Left renal pelvis (tissue), 4 donors: ENCODE measurements at regions not wholly inside any gene's neighbourhood (a gene's known extent, or its start where the extent isn't known, plus 50 kb on each side); places are given as distances from the start of the nearest gene placed in this dataset.
A peak's percentile ranks its signal among the peaks of the same experiment; 100 is the strongest.
"Not testable (repeated sequence)": the region's sequence is repeated elsewhere in the genome, so short reads cannot be mapped to it uniquely, and the experiment has no call there.

Source experiments
- DNase-seq, 4 donors: peaks; one replicate each; pipeline ENCODE4 v3.0.0-alpha.2; 2013; ENCODE audit warnings: low read depth in 4 of 4, low spot score in 3 of 4

DNA sequence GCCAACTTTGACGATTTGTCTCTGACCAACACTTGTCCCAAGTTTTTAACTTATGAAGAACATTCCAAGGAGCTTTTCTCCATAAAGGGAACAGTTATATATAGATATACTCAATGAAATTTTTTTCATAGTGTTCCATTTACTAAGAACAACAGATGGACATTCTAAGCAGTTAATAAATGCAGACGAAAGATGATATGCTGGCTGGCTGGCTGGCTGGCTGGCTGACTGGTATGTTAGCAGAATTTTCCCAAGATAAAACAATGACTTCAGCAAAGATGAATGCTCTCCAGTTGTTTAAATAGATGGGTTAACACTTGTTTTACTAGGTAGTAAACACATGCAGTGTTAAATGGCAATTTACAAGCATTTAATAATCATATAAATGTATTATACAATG, 62.2 kb downstream of the SPANXN3 start:
- DNase-seq, result no peak

DNA sequence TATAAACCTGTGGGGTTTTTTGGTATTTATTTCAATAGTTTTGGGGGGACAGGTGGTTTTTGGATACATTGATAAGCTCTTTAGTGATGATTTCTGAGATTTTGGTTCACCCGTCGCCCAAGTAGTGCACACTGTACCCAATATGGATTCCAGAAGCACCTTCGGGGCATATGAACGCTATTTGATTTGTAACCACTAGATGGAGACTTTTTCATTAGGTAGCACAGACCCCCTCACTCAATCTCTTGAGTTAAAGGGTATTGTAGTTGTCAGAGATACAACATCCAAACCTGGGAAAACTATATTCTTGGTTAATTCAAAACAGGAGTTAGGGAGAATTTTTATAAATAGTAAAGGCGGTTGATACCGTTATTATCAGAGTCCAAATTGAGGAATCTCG, 79.8 kb downstream of the SPANXN3 start:
- no peak for DNase-seq

DNA sequence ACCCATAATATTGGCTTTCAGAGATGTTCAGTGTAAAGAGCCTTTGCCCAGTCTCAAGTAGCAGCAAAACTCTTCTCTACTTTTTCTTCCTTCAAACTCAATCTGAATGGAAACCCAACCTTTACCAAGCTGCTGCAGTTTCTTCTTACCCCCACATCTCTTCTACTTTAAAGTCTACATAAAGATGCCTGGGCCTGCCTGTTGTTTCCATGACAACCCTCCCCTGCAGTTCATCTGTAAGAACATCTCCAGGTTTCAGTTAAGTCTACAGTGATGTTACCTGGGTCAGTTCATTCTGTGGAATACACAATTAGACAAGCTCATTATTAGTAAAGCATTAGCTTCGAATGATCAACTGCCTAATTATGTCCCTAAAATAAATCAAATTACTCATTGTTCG, 81.4 kb downstream of the SPANXN3 start:
- DNase-seq, result no peak

DNA sequence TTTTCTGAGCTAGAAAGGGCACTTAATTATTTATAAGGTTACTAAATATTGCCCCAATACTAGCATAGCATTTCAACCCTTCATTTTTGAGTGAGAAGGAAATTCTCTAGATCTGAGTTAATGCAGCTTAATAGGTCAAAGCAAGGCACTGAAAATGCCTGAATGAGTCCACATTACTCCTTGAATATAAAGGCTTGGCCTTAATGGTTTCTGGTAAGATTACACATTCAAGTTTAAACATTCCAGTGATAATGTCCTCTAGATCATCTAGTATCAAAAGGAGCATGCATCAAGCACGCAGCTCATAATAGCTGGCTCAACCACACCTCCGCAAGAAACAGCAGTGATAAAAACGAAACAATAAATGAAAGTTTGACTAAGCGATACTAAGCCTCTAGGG, 87.5 kb downstream of the SPANXN3 start:
- DNase-seq, result no peak

DNA sequence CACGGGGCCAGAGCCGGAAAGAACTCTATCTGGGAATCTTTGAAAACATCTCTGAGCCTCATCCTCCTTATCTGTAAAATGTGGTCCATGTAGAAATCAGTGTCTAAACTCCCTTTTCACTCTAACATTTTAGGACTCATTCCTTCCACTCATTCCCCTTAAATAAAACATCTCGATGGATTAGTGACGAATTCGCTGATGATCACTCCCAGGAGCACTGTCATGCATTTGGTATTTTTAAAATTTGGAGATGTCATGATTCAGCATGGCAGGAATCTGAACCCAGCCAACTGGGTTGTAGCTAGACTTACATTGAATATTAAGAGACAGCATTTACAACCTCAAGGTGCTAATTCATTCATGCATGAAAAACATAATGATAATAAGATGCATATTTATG, 88.1 kb downstream of the SPANXN3 start:
- no peak for DNase-seq

DNA sequence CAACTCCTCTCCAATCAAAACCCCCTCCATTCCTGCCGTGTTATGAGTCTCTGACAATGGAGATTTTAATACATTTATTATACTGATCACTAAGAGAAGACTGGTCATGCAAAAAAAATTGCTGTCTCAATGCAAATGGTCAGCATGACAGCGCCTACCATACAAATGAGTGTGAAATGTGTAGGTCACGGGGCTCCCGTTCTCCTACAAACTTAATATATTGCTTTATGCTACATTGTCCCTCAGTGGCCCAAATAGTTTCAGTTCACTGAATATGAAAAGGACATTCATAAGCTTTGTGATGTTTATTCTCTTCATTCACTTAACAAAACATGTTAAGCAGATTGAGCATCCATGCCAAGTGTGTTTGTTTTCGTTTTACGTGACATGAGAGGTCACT, 116.1 kb downstream of the SPANXN3 start:
- DNase-seq, result no peak

DNA sequence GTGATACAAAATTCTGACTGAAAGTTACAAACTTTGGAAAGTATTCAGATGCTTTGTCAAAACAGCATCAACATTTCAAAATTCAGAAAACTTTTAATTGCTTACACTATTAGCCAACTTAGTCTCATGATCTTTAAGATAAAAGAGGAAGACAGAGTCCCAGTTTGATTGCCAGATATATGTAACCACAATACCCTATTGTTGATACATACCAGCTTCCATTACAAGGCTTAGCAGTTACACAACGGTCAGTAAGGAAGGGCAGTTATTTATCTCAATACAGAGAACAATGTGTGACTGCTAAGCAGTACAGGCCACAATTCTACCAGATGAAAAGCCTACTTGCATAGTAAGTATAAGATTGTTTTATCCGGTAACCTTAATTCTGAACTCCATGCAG, 138.4 kb downstream of the SPANXN3 start:
- DNase-seq, result no peak

DNA sequence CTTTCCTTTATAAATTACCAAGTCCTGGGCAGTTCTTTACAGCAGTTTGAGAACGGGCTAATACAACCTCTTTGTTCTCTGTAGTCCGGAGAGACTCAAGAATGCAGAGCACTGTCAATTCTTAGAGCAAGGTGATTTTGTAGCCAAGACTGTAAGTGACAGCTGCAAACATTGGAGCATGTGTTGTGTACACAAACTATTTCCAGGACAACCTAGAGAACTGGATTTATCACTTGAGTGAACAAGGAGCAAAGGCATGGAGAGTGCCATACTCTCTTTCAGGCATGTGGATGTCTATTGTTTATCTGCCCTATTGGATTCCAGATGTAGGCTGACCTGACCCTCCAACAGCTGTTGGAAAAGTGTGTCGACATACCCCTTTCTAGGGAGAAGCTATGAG, 153.9 kb downstream of the SPANXN3 start:
- no peak for DNase-seq

DNA sequence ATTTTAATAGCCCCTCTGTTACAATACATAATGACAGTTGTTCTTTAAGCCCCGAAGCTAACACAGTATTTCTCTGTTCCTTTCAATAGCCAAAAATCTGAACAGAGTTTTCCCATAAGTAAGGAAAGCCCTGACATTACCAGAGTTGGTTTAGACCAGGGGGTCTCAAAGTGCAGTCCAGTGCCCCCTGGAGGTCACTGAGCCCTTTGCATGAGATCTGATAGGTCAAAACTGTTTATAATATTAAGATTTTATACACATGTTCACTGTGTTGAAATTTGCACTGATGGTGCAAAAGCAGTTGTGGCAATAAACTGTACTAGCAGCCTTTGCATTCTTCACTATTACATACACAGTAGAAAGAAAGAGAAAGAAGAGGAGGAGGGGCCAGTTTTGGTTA, 177.1 kb downstream of the SPANXN3 start:
- DNase-seq, result no peak

DNA sequence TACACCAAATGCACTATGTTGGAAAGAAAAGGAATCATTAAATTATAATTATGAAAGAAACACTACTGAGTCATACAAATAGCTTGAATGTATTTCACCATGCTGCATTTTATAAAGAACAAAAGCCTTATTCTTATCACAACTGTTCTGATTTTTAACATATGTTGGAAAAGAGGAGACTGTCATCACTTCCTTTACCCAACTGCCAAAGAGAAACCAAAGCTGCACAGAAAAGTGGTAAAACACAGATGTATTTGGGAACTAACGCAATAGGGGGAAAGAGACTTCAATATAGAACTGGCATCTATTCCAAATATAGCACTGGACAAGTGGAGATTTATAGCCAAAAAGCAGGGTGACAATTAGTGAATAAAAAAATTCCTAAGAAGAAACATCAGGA, 181.0 kb downstream of the SPANXN3 start:
- no peak for DNase-seq

DNA sequence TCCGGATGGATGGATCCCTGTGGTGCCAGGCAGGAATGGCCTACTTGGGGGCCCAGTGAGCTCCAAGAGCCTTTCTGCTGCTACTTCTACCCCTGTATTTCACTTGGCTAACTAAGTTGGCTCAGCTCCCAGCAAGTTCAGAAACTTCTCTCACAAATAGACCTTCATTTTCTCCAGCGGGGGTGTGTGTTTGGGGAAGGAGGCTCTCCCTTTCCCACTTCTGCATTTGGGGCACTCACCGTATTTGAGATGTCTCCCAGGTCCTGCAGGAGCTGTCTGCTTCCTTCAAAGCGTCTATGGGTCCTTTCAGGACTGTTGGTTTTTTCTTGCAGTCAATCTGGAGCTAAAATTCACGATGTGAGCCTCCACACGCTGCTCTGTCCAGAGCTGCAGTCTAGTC, 197.7 kb downstream of the SPANXN3 start:
- no peak for DNase-seq

DNA sequence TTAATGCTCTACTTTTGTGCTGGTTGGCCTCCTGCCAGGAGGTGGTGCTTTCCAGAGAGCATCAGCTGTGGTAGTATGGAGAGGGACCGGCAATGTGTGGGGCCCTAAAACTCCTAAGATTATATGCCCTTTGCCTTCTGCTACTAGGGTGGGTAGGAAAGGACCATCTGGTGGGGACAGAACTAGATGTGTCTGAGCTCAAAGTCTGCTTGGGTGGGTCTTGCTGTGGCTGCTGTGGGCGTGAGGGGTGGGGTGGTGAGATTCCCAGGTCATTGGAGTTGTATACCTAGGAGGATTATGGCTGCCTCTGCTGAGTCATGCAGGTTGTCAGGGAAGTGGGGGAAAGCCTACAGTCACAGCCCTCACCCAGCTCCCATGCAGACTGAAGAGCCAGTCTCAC, 198.4 kb downstream of the SPANXN3 start:
- DNase-seq, result not testable (repeated sequence)

DNA sequence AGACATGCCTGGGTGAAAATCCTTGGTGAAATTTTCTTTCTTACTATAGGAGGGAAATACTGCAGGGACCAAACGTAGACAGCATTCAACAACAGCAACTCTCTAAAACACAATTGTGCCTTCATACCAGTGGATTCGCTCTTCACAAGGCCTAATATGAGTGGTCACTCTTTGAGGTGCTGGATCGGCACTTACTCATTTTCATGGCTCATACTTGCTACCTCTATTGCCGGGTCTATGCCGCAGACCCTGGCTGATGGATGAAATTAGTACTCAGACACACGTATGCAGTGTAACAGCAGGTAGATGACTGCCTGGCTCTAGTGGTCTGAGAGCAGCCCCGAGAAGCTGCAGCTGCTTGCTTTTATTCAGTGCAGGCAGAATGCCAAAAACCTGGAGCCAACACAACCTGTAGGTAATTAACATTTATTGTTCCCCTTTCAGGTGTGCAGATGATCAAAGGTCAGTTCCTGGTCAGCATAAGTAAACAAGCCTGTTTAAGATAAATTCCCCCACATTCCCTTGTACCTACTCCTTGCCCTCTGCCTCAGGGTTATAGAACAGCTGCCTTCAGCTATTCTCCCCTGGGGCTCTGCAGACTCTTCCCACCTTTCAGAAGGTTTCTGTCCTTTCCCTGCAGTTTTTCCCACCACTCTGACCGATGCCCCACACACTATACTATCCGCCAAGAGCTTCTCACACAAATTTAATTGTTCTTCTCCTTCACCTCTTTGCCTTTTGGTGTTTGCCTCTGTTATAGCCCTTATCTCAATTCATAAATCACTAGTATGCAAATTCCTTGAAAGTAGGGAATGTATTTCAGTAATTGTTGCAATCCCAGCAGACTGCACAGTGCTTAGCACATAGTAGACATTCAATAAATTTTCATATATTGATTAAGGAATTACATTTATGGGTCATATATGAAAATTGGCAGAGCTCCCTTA, 210.0 kb downstream of the SPANXN3 start:
- DNase-seq, result no peak

DNA sequence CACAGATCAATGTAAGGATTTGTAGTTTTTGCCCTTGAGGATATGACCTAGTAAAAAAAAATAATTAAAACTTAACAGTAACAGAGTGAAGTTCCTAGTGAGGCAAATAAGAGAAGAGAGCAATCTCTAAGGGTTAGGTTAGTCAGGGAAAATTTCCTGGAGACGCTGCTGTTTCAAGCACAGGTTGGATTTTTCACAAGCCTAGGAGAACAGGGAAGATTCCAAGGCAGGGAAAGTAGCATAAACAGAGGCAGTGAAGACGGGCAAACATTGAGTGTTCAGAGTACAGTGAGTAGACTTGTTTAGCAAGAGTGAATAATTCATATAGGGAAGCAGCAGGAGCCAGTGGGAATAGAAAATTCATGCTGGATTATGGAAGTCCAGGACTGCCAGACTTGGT, 212.8 kb downstream of the SPANXN3 start:
- no peak for DNase-seq

DNA sequence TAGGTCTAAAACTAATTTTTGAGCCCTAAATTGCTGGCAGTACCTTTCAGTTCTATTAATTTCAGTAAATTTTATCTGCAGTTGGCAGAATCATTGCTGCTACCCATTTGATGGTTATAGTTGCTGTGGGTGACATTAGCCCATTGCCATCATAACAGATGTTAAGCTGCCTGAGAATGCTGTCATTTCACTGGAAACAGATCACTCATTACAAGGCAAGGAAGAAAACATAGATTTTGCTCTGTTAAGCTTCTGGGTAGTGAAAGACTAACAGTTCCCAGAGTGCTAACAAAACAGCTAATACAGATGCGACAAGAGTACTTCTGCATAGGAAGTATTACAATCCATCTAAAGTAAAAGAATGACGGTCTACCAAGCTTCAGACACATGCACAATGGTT, 213.2 kb downstream of the SPANXN3 start:
- DNase-seq, result no peak

DNA sequence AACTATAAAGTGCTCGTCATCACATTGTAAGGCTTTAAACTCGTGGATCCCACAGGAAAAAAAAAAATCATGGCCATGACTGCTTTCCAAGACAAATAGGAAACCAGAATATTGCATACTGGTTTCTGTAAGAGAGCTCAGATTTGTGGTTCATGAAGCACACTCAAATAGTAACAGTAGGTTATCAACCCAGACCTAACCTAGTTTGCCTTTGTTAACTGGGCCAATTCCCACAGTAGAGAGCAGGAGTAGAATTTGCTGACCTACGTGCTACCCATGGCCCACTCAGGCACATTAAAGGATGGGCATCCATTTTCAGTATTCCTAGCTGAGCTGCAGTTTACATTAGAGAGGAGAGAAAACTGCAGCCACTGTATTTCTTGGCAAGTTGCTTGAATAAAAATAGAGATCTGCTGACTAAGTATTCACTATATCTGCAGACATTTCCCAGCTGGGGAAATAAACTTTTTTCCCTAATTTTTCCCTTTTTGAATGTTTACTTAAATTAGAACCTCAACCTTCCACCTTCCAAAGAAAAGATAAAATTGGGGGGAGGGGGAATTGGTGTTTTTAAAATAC, 218.5 kb downstream of the SPANXN3 start:
- DNase-seq, result peak in 1 of 4 donors; percentile 12

DNA sequence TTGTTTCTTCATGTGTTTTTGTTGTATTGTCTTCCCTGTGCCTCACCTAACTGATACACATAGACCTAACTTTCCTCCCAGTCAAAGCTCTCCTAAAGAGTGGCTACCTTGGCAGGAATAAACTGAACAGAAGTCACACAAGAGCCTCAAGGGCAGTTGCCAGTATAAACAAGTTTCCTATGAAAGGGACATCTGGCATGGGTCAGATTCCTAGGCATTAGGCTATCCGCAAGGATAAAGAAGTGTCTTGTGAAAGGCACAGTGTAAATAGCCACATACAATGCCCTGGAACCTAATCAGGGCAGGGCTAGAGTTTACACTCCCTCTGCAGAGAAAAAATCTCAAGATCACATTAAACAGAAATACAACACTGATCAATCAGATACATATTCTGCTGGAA, 220.8 kb downstream of the SPANXN3 start:
- no peak for DNase-seq

DNA sequence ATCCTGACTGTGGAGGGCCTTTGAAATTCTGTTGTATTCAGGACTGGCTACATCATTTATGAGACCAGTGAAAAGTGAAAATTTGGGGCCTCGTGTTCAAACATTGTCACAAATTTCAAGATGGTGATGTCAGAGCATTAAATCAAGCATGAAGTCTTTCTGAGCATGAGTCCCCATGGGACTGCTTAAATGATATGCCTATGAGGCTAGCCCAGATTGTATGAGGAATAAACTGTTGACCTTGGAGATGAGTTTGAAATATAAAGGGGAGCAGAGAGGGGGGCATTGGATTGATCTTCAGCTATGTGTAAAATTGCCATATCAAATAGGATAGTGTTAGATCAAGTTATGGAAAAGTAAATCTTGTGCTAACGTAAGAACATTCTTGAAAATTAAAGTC, 230.0 kb downstream of the SPANXN3 start:
- DNase-seq, result no peak

DNA sequence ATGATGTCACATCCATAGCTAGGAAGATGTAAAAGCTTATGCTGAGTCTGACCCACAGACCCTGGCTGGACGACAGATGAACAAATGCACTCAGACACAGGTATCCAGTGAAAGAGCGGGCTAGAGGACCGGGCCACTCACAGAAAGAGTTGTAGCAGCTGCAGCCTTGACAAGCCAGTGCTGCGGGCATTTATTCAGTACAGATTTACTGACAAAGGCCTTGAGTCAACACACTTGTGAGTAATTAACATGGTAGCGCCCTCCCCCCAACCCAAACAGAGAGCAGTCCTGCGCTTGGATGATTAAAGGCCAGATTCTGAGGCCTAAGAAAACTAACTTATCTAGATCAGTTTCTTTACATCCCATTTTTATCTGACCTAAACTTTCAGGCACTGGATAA, 244.6 kb downstream of the SPANXN4 start:
- DNase-seq, result no peak

DNA sequence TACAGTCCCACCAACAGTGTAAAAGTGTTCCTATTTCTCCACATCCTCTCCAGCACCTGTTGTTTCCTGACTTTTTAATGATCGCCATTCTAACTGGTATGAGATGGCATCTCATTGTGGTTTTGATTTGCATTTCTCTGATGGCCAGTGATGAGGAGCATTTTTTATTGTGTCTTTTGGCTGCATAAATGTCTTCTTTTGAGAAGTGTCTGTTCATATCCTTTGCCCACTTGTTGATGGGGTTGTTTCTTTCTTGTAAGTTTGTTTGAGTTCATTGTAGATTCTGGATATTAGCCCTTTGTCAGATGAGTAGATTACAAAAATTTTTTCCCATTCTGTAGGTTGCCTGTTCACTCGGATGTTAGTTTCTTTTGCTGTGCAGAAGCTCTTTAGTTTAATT, 218.9 kb downstream of the SPANXN4 start:
- not testable (repeated sequence) for DNase-seq

DNA sequence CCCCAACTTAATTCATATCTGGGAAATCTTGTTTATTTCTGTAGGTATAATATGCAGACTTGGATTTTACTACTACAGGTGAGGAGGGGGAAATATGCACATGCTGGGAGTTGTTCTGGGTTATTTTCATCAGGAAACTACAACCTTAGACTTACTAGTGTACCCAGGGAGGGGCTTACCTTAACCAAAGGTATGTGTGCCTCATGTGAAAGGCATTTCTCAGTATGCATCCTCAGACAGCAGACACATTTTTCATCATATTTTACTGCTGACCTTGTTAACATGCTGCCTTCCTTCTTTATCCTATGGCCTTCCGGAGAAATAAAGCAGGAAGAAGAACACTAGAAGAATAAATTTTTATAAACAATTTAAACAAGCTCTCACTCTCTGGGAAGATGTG, 214.9 kb downstream of the SPANXN4 start:
- DNase-seq, result no peak

DNA sequence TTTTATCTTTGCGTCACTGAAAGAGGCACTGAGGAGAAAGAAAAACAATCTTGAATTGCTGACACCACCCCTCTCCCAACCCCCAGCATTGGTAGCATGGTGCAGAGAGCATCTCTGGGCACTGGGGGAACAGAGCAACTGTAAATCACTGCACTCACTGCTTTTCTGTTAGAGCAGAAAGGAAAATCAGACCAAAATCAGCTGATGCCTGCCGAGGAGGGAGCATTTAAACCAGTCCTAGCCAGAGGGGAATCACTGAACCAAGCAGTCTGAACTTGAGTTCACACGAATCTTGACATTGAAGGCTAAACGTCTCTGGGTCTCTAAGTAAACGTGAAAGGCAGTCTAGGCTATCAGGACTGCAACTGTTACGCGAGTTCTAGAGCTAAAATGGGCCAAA, 205.8 kb downstream of the SPANXN4 start:
- DNase-seq, result peak in 1 of 4 donors; percentile 7
